SH-SY5Y (cell line): ENCODE measurements at regions not wholly inside any gene's neighbourhood (a gene's known extent, or its start where the extent isn't known, plus 50 kb on each side); places are given as distances from the start of the nearest gene placed in this dataset.

Experiments used
- GATA2 ChIP-seq: IDR thresholded peaks from 2 replicates; pipeline ENCODE4 v1.6.1; 2011; ENCODE audit warnings: mild to moderate bottlenecking, low read depth, low read length
- GATA3 ChIP-seq: IDR thresholded peaks from 2 replicates; pipeline ENCODE4 v1.6.1; 2011; ENCODE audit warnings: low read depth, mild to moderate bottlenecking, low read length, moderate library complexity

DNA sequence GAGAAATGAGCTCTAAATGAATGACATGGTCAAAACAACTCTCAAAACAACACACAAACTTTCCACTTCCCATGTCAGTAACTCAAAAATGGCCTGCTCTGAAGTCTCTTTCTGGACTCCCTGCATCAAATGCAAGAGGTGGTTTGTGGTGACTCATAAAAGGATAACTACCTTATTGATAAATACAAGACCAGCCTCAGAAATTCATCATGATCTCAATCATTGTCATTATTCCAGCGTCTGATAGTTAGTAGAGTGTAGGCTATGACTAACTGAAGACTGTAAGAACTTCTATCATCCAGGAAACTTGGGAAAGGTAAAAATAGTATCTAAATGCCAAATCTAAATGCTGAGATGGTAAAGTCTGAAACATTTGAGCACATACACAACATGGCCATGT lies 369.4 kb downstream of the BMP2 start:
- TF ChIP-seq GATA2 (no peak), GATA3 (no peak)
